ENCODE measurements at regions not wholly inside any gene's neighbourhood (a gene's known extent, or its start where the extent isn't known, plus 50 kb on each side); places are given as distances from the start of the nearest gene placed in this dataset.

DNA sequence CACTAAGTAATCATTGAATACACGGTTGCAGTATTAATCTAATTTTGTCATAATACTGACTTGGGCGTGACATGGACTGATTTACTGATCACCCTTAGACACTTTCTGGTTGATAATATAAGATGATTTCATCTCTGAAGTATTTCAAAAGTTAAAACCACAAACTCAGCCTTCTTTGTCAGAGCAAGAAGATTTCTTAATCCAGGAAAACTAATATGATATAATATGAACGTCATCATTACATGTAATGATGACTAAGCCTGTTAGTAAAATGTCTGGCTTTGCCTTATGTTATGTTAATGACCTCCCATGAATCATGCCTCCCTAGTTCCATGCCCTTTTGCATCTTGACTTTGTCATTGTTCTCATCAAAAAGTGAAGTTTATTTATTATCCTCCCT is 1325.0 kb upstream of the CDH2 start:
- no peak for TF ChIP-seq CTCF (IDR thresholded peaks at IDR 0.05)
- H3K4me3 Mint-ChIP-seq (ENCODE audit: unreplicated experiment) = no peak overlapping the region
- no peaks in the 10 kb centered on the region for H3K36me3 Mint-ChIP-seq (ENCODE audit: low read depth)
- DNase-seq (ENCODE audit: low spot score) = no peak
- H3K27me3 Mint-ChIP-seq (ENCODE audit: low read depth) = peaks cover 2% of the 10 kb centered on the region
- H3K4me1 Mint-ChIP-seq (ENCODE audit: low read depth) = no peaks in the 10 kb centered on the region
- H3K27ac Mint-ChIP-seq (ENCODE audit: unreplicated experiment) = no peak overlapping the region
- no peaks in the 10 kb centered on the region for H3K9me3 Mint-ChIP-seq (ENCODE audit: low read depth)

GRCh38 chr18:29496152-29496680 is 1319.3 kb upstream of the CDH2 start:
- H3K4me1 Mint-ChIP-seq (ENCODE audit: low read depth) = peaks cover 8% of the 10 kb centered on the region
- no peaks in the 10 kb centered on the region for H3K9me3 Mint-ChIP-seq (ENCODE audit: low read depth)
- H3K36me3 Mint-ChIP-seq (ENCODE audit: low read depth) = no peaks in the 10 kb centered on the region
- no peak overlapping the region for H3K27ac Mint-ChIP-seq (ENCODE audit: unreplicated experiment)
- TF ChIP-seq CTCF (IDR thresholded peaks at IDR 0.05) = no peak
- DNase-seq (ENCODE audit: low spot score) = no peak
- peaks cover 2% of the 10 kb centered on the region for H3K27me3 Mint-ChIP-seq (ENCODE audit: low read depth)
- H3K4me3 Mint-ChIP-seq (ENCODE audit: unreplicated experiment) = no peak overlapping the region

GRCh38 chr18:29494371-29494770 is 1317.4 kb upstream of the CDH2 start:
- Mint-ChIP-seq H3K4me1 (ENCODE audit: low read depth) (peaks cover 8% of the 10 kb centered on the region), H3K36me3 (ENCODE audit: low read depth) (no peaks in the 10 kb centered on the region), H3K4me3 (ENCODE audit: unreplicated experiment) (no peak overlapping the region), H3K9me3 (ENCODE audit: low read depth) (no peaks in the 10 kb centered on the region), H3K27me3 (ENCODE audit: low read depth) (peaks cover 2% of the 10 kb centered on the region), H3K27ac (ENCODE audit: unreplicated experiment) (no peak overlapping the region)
- no peak for DNase-seq (ENCODE audit: low spot score)
- TF ChIP-seq CTCF (IDR thresholded peaks at IDR 0.05) = no peak

GRCh38 chr18:29491907-29492306 is 1315.0 kb upstream of the CDH2 start:
- Mint-ChIP-seq H3K36me3 (ENCODE audit: low read depth) (no peaks in the 10 kb centered on the region), H3K9me3 (ENCODE audit: low read depth) (no peaks in the 10 kb centered on the region), H3K4me1 (ENCODE audit: low read depth) (peaks cover 8% of the 10 kb centered on the region), H3K4me3 (ENCODE audit: unreplicated experiment) (no peak overlapping the region), H3K27me3 (ENCODE audit: low read depth) (peaks cover 14% of the 10 kb centered on the region), H3K27ac (ENCODE audit: unreplicated experiment) (no peak overlapping the region)
- TF ChIP-seq CTCF (IDR thresholded peaks at IDR 0.05) = no peak
- no peak for DNase-seq (ENCODE audit: low spot score)

GRCh38 chr18:29488617-29489016 is 1311.7 kb upstream of the CDH2 start:
- Mint-ChIP-seq H3K27ac (ENCODE audit: unreplicated experiment) (no peak overlapping the region), H3K9me3 (ENCODE audit: low read depth) (no peaks in the 10 kb centered on the region), H3K4me3 (ENCODE audit: unreplicated experiment) (no peak overlapping the region), H3K36me3 (ENCODE audit: low read depth) (no peaks in the 10 kb centered on the region), H3K4me1 (ENCODE audit: low read depth) (no peaks in the 10 kb centered on the region), H3K27me3 (ENCODE audit: low read depth) (peaks cover 25% of the 10 kb centered on the region)
- TF ChIP-seq CTCF (IDR thresholded peaks at IDR 0.05) = no peak
- no peak for DNase-seq (ENCODE audit: low spot score)
